Thymus (tissue), 11 donors: ENCODE measurements at regions not wholly inside any gene's neighbourhood (a gene's known extent, or its start where the extent isn't known, plus 50 kb on each side); places are given as distances from the start of the nearest gene placed in this dataset.
"Not testable (repeated sequence)": the region's sequence is repeated elsewhere in the genome, so short reads cannot be mapped to it uniquely, and the experiment has no call there.

Experiments
- DNase-seq, 9 donors: peaks; one replicate each; pipeline ENCODE4 v3.0.0-alpha.2; 2013; ENCODE audit warnings: low spot score in 9 of 9, low read depth in 6 of 9, missing footprints in 1 of 9
- H3K27ac ChIP-seq, 2 donors: one replicate each; pipeline ENCODE4 v1.5.1; 2013; ENCODE audit warnings: control low read depth in 1 of 2, low read depth in 1 of 2, low read length in 1 of 2, mild to moderate bottlenecking in 1 of 2, moderate library complexity in 1 of 2
- H3K27me3 ChIP-seq, 2 donors: one replicate each; pipeline ENCODE4 v1.5.1; 2013; ENCODE audit warnings: low read length in 1 of 2; ENCODE audit not compliant: control insufficient read depth in 2 of 2, insufficient read depth in 1 of 2
- H3K36me3 ChIP-seq, 2 donors: one replicate each; pipeline ENCODE4 v1.5.1; 2013; ENCODE audit warnings: low read length in 1 of 2, mild to moderate bottlenecking in 1 of 2, moderate library complexity in 1 of 2; ENCODE audit not compliant: control insufficient read depth in 2 of 2, insufficient read depth in 2 of 2
- H3K4me1 ChIP-seq, 2 donors: one replicate each; pipeline ENCODE4 v1.5.1; 2013; ENCODE audit warnings: low read length in 2 of 2; ENCODE audit not compliant: control insufficient read depth in 2 of 2, insufficient read depth in 2 of 2
- H3K4me3 ChIP-seq, 2 donors: one replicate each; pipeline ENCODE4 v1.5.1; 2013; ENCODE audit warnings: low read length in 2 of 2, control low read depth in 1 of 2, mild to moderate bottlenecking in 1 of 2
- H3K9me3 ChIP-seq, 2 donors: one replicate each; pipeline ENCODE4 v1.5.1; 2013; ENCODE audit warnings: low read length in 1 of 2, mild to moderate bottlenecking in 1 of 2; ENCODE audit not compliant: control insufficient read depth in 2 of 2, insufficient read depth in 1 of 2
- WGBS: extraction: QIAGEN DNeasy Blood & Tissue Kit; methylation state at CpG from one replicate; pipeline ENCODE4 v1.1.7; 2013; 5-methylcytosine and 5-hydroxymethylcytosine counted together
- donor health status: healthy.

GRCh38 chr7:146014154-146014553, 102.4 kb upstream of the CNTNAP2 start:
- 89% methylated on average over 1 of the region's 2 CpGs for WGBS
- not testable (repeated sequence) for H3K9me3 ChIP-seq, H3K27me3 ChIP-seq, H3K4me1 ChIP-seq, H3K27ac ChIP-seq, DNase-seq, H3K36me3 ChIP-seq, H3K4me3 ChIP-seq

DNA sequence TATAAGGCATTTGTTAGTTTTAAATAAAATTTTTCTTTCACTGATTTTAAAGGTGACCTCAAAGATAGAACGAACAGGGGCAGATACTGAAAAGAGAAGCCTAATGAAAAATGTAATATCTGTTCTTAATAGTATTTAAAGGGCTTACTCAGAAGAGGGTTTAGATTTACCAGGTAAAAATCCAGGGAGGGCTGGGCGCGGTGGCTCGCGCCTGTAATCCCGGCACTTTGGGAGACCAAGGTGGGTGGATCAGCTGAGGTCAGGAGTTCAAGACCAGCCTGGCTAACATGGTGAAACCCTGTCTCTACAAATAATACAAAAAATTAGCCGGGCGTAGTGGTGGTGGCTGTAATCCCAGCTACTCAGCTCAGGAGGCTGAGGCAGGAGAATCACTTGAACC, 108.3 kb upstream of the CNTNAP2 start:
- Histone ChIP-seq H3K4me1 (no peaks in the 10 kb centered on the region), H3K27ac (no peak overlapping the region), H3K27me3 (no peaks in the 10 kb centered on the region), H3K4me3 (no peak overlapping the region), H3K36me3 (no peaks in the 10 kb centered on the region), H3K9me3 (no peaks in the 10 kb centered on the region)
- DNase-seq: no peak
- WGBS: 94% methylated on average over 8 of the region's 8 CpGs

DNA sequence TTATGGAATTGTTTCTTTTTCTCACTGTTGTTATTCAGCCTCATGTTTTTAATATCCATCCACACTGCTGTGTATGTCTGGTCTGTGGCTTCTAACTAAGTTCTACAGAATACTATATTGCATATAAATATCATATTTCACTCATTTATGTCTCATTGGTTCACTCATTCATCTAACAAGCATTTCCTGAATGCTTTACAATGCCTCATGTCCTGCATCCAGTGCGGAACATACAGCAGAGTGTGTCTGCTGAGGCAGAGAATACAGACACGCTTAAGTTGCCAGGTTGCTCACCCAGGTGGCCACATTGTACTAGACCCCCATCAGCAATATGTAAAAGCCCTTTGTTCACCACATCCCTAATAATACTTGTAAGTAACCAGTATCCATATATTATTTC, 111.8 kb upstream of the CNTNAP2 start:
- no peaks in the 10 kb centered on the region for H3K9me3 ChIP-seq

GRCh38 chr7:146002431-146003078, 114.0 kb upstream of the CNTNAP2 start:
- no peak for DNase-seq
- Histone ChIP-seq H3K9me3 (no peaks in the 10 kb centered on the region), H3K4me3 (no peak overlapping the region), H3K27ac (no peak overlapping the region), H3K36me3 (no peaks in the 10 kb centered on the region), H3K27me3 (no peaks in the 10 kb centered on the region), H3K4me1 (no peaks in the 10 kb centered on the region)
- 11% methylated on average over 8 of the region's 8 CpGs for WGBS

More for the DNA sequence above, 111.8 kb upstream of the CNTNAP2 start:
- no peaks in the 10 kb centered on the region for H3K4me1 ChIP-seq
- no peak overlapping the region for H3K4me3 ChIP-seq
- no peaks in the 10 kb centered on the region for H3K36me3 ChIP-seq
- no peak for DNase-seq
- H3K27ac ChIP-seq: no peak overlapping the region
- 96% methylated on average over 2 of the region's 2 CpGs for WGBS
- H3K27me3 ChIP-seq: no peaks in the 10 kb centered on the region

GRCh38 chr7:146002008-146002407, 114.6 kb upstream of the CNTNAP2 start:
- H3K27ac ChIP-seq: no peak overlapping the region
- H3K36me3 ChIP-seq: no peaks in the 10 kb centered on the region
- no peaks in the 10 kb centered on the region for H3K27me3 ChIP-seq
- H3K4me3 ChIP-seq: no peak overlapping the region
- no peaks in the 10 kb centered on the region for H3K4me1 ChIP-seq
- H3K9me3 ChIP-seq: no peaks in the 10 kb centered on the region
- no peak for DNase-seq

GRCh38 chr7:146000882-146001281, 115.7 kb upstream of the CNTNAP2 start:
- DNase-seq: no peak
- no peaks in the 10 kb centered on the region for H3K27me3 ChIP-seq
- H3K4me1 ChIP-seq: no peaks in the 10 kb centered on the region
- H3K9me3 ChIP-seq: no peaks in the 10 kb centered on the region
- H3K36me3 ChIP-seq: no peaks in the 10 kb centered on the region
- H3K27ac ChIP-seq: no peak overlapping the region
- 95% methylated on average over 2 of the region's 2 CpGs for WGBS
- no peak overlapping the region for H3K4me3 ChIP-seq

GRCh38 chr7:145989469-145989868, 127.1 kb upstream of the CNTNAP2 start:
- Histone ChIP-seq H3K36me3 (no peaks in the 10 kb centered on the region), H3K27ac (no peak overlapping the region), H3K27me3 (no peaks in the 10 kb centered on the region), H3K4me1 (no peaks in the 10 kb centered on the region), H3K4me3 (no peak overlapping the region), H3K9me3 (no peaks in the 10 kb centered on the region)
- no peak for DNase-seq
- 90% methylated on average over 4 of the region's 4 CpGs for WGBS

DNA sequence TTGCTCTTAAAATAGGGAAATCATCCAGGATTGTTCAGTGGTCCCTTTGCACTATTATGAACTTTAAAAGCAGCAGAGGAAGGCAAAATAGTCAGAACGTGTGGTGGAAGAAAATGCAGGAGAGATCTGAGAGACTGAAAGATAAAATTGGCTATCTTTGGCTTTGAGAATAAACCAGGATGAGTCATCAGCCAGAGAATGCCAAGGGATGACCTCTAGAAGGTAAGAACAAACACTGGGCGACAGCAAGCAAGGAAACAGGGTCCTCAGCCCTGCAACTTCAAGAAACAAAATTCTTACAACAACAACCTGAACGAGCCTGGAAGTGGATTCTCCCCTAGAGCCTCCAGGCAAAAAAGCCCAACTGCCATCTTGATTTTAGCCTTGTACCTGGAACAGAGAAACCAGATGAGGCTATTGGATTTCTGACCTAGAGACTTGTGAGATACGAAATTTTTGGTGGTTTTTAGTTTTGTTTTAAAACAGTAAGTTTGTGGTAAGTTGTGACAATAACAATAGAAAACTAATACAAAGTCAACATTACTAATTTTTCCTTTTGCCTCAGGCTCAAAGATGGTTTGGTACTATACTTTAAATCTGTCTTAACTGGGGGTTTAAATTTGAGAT, 130.2 kb upstream of the CNTNAP2 start:
- no peak for DNase-seq
- Histone ChIP-seq H3K9me3 (no peaks in the 10 kb centered on the region), H3K27ac (no peak overlapping the region), H3K36me3 (no peaks in the 10 kb centered on the region), H3K4me1 (no peaks in the 10 kb centered on the region), H3K27me3 (no peaks in the 10 kb centered on the region), H3K4me3 (no peak overlapping the region)
- WGBS: 77% methylated on average over 4 of the region's 4 CpGs

DNA sequence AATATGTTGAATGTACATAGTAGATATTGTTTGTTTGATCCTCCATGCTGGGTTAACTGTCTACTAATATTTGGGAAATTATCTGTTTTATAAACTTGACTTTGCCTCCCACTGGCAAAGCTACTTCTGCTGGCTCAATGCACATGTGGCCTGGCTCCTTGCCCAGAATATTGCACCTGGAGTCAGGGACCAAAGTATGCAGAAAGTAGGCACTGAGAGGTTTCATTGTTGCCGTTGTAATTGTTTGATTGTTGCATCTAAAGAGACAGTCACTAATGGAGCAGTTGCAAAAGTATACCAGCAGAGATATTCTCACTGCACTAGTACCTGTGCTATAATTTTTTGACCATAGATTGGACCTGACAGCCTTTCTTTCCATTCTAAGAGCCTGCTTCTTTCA, 137.8 kb upstream of the CNTNAP2 start:
- no peaks in the 10 kb centered on the region for H3K4me1 ChIP-seq
- DNase-seq: no peak
- no peak overlapping the region for H3K27ac ChIP-seq
- H3K4me3 ChIP-seq: no peak overlapping the region
- H3K9me3 ChIP-seq: peaks cover 0 to 3% of the 10 kb centered on the region in 2 donors
- H3K36me3 ChIP-seq: no peaks in the 10 kb centered on the region
- no peaks in the 10 kb centered on the region for H3K27me3 ChIP-seq
- 93% methylated on average over 1 of the region's 1 CpG for WGBS
